ENCODE measurements at regions not wholly inside any gene's neighbourhood (a gene's known extent, or its start where the extent isn't known, plus 50 kb on each side); places are given as distances from the start of the nearest gene placed in this dataset.
"Not testable (repeated sequence)": the region's sequence is repeated elsewhere in the genome, so short reads cannot be mapped to it uniquely, and the experiment has no call there.

DNA sequence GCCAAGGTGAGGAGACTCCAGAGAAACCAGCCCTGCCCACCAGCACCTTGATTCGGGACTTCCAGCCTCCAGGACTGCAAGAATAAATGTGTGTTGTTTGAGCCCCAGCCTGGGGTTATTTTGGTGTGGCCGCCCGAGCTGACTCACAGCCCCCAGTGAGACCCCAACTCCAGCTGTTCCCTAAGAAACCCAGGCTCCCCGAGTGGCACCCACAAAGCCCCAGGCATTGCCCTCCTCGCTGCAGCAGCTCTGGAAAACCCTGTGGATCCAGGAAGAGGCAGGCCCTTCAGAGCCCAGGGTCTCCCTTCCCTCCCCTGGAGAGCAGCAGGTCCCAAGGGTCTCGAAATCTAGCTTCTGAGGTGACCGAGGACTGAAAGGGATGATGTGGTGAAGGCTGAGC, 69.2 kb upstream of the PPP1R26 start:
- peaks cover 7% of the 10 kb centered on the region for H3K9me3 ChIP-seq (ENCODE audit: control insufficient read depth, low read length)
- 72% methylated on average over 5 of the region's 7 CpGs for WGBS
- no peaks in the 10 kb centered on the region for H3K79me1 ChIP-seq (replicated peaks; ENCODE audit: low read length, poor library complexity, severe bottlenecking)
- no peak overlapping the region for H2AFZ ChIP-seq (ENCODE audit: low read depth, low read length)
- no peak overlapping the region for H4K8ac ChIP-seq (ENCODE audit: low read length)
- no peaks in the 10 kb centered on the region for H3K4me1 ChIP-seq (ENCODE audit: control insufficient read depth, insufficient read depth, low read depth, low read length)
- H3K14ac ChIP-seq (ENCODE audit: low read length in 2 of 2) = no peak overlapping the region
- no peak for DNase-seq
- no peak overlapping the region for H3K27ac ChIP-seq (ENCODE audit: low read length, poor library complexity, severe bottlenecking)
- no peak overlapping the region for H2BK5ac ChIP-seq (ENCODE audit: low read depth, low read length, poor library complexity, severe bottlenecking)
- peaks cover 0 to 41% of the 10 kb centered on the region in 2 experiments for H3K27me3 ChIP-seq (ENCODE audit: control insufficient read depth in 1 of 2, insufficient read depth in 1 of 2, low read length in 2 of 2)
- no peak overlapping the region for H4K91ac ChIP-seq (ENCODE audit: low read length)
- H3K36me3 ChIP-seq (ENCODE audit: control insufficient read depth in 1 of 2, insufficient read depth in 2 of 2, low read depth in 1 of 2, low read length in 2 of 2) = no peaks in the 10 kb centered on the region
- H3K4ac ChIP-seq (ENCODE audit: low read depth in 1 of 2, low read length in 2 of 2) = no peak overlapping the region
- H2AK5ac ChIP-seq (ENCODE audit: low read length, severe bottlenecking) = no peak overlapping the region
- H3K4me3 ChIP-seq (ENCODE audit: insufficient read depth in 1 of 2, low read depth in 1 of 2, low read length in 2 of 2) = no peak overlapping the region
- no peak overlapping the region for H3K23ac ChIP-seq (ENCODE audit: low read length in 2 of 2)
- no peak overlapping the region for H3K18ac ChIP-seq (ENCODE audit: low read depth in 1 of 2, low read length in 2 of 2)
- H2BK120ac ChIP-seq (ENCODE audit: low read depth, low read length) = no peak overlapping the region
- H2BK12ac ChIP-seq (ENCODE audit: low read length in 2 of 2) = no peak overlapping the region
- no peak overlapping the region for H3K4me2 ChIP-seq (ENCODE audit: low read length, poor library complexity, severe bottlenecking)
- no peak overlapping the region for H3K9ac ChIP-seq (ENCODE audit: low read length)
- no peak overlapping the region for H2BK15ac ChIP-seq (ENCODE audit: low read depth, poor library complexity, severe bottlenecking)

DNA sequence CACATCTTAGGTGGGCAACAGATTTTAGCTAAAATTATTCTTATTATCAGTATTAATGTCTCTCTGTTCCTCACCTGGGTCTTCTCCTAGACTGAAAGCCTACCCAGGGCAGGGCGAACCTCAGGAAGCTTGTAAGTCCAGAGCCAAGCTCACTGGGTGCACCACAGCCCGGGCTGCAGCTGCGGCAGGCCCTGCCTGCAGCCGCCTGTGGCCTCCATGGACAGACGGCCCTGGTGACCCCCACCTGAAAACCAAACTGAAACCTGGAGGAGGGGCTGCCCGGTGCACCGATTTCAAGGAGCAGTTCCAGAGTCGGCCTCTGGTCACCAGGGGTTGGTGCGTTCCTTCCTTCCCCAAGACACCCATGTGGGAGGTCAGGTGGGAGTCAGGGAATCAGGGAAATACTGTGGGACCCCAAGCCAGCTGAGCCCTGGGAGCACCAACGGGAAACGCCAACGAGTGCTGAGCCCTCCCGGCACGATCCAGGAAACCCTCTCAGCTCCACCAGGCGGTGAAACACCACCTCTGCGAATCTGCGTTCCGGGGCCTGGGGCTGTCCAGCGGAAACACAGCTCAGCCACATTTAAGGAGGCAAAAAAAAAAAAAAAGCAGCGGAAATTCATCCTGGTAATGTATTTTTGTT, 68.6 kb upstream of the PPP1R26 start:
- Histone ChIP-seq H2AK5ac (ENCODE audit: low read length, severe bottlenecking) (no peak overlapping the region), H3K14ac (ENCODE audit: low read length in 2 of 2) (no peak overlapping the region), H3K27ac (ENCODE audit: low read length, poor library complexity, severe bottlenecking) (no peak overlapping the region), H3K4me3 (ENCODE audit: insufficient read depth in 1 of 2, low read depth in 1 of 2, low read length in 2 of 2) (no peak overlapping the region), H3K36me3 (ENCODE audit: control insufficient read depth in 1 of 2, insufficient read depth in 2 of 2, low read depth in 1 of 2, low read length in 2 of 2) (no peaks in the 10 kb centered on the region), H3K79me1 (replicated peaks; ENCODE audit: low read length, poor library complexity, severe bottlenecking) (no peaks in the 10 kb centered on the region), H3K18ac (ENCODE audit: low read depth in 1 of 2, low read length in 2 of 2) (no peak overlapping the region), H3K9me3 (ENCODE audit: control insufficient read depth, low read length) (peaks cover 7% of the 10 kb centered on the region), H3K27me3 (ENCODE audit: control insufficient read depth in 1 of 2, insufficient read depth in 1 of 2, low read length in 2 of 2) (peaks cover 0 to 46% of the 10 kb centered on the region in 2 experiments), H2BK12ac (ENCODE audit: low read length in 2 of 2) (no peak overlapping the region), H3K23ac (ENCODE audit: low read length in 2 of 2) (no peak overlapping the region), H3K4me2 (ENCODE audit: low read length, poor library complexity, severe bottlenecking) (no peak overlapping the region), H3K4me1 (ENCODE audit: control insufficient read depth, insufficient read depth, low read depth, low read length) (no peaks in the 10 kb centered on the region), H3K9ac (ENCODE audit: low read length) (no peak overlapping the region), H2AFZ (ENCODE audit: low read depth, low read length) (no peak overlapping the region), H4K8ac (ENCODE audit: low read length) (no peak overlapping the region), H4K91ac (ENCODE audit: low read length) (no peak overlapping the region), H2BK15ac (ENCODE audit: low read depth, poor library complexity, severe bottlenecking) (no peak overlapping the region), H2BK120ac (ENCODE audit: low read depth, low read length) (no peak overlapping the region), H3K4ac (ENCODE audit: low read depth in 1 of 2, low read length in 2 of 2) (no peak overlapping the region), H2BK5ac (ENCODE audit: low read depth, low read length, poor library complexity, severe bottlenecking) (no peak overlapping the region)
- DNase-seq = no peak
- WGBS = 68% methylated on average over 18 of the region's 20 CpGs

DNA sequence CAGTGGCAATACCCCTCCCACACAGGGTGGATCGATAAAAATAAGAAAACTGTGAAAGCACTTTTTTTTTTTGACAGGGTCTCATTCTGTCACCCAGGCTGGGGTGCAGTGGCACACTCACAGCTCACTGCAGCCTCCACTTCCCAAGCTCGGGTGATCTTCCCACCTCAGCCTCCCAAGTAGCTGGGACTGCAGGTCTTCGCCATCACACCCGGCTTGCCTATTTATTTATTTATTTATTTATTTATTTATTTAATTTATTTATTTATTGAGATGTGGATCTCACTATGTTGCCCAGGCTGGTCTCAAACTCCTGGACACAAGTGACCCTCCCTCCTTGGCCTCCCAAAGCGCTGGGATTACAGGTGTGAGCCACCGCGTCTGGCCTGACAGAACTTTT, 68.0 kb upstream of the PPP1R26 start:
- peaks cover 0 to 53% of the 10 kb centered on the region in 2 experiments for H3K27me3 ChIP-seq (ENCODE audit: control insufficient read depth in 1 of 2, insufficient read depth in 1 of 2, low read length in 2 of 2)
- not testable (repeated sequence) for H3K79me1 ChIP-seq (replicated peaks; ENCODE audit: low read length, poor library complexity, severe bottlenecking); H4K8ac ChIP-seq (ENCODE audit: low read length); H2AFZ ChIP-seq (ENCODE audit: low read depth, low read length); H3K9ac ChIP-seq (ENCODE audit: low read length); H3K14ac ChIP-seq (ENCODE audit: low read length in 2 of 2); H3K23ac ChIP-seq (ENCODE audit: low read length in 2 of 2); H3K18ac ChIP-seq (ENCODE audit: low read depth in 1 of 2, low read length in 2 of 2); H3K4me1 ChIP-seq (ENCODE audit: control insufficient read depth, insufficient read depth, low read depth, low read length); H3K27ac ChIP-seq (ENCODE audit: low read length, poor library complexity, severe bottlenecking); H2BK120ac ChIP-seq (ENCODE audit: low read depth, low read length); H2AK5ac ChIP-seq (ENCODE audit: low read length, severe bottlenecking); H3K36me3 ChIP-seq (ENCODE audit: control insufficient read depth in 1 of 2, insufficient read depth in 2 of 2, low read depth in 1 of 2, low read length in 2 of 2); H2BK5ac ChIP-seq (ENCODE audit: low read depth, low read length, poor library complexity, severe bottlenecking); H3K4ac ChIP-seq (ENCODE audit: low read depth in 1 of 2, low read length in 2 of 2); H3K4me3 ChIP-seq (ENCODE audit: insufficient read depth in 1 of 2, low read depth in 1 of 2, low read length in 2 of 2); H3K4me2 ChIP-seq (ENCODE audit: low read length, poor library complexity, severe bottlenecking); H4K91ac ChIP-seq (ENCODE audit: low read length); H3K9me3 ChIP-seq (ENCODE audit: control insufficient read depth, low read length); H2BK15ac ChIP-seq (ENCODE audit: low read depth, poor library complexity, severe bottlenecking); DNase-seq; H2BK12ac ChIP-seq (ENCODE audit: low read length in 2 of 2)
- WGBS = 98% methylated on average over 4 of the region's 7 CpGs

DNA sequence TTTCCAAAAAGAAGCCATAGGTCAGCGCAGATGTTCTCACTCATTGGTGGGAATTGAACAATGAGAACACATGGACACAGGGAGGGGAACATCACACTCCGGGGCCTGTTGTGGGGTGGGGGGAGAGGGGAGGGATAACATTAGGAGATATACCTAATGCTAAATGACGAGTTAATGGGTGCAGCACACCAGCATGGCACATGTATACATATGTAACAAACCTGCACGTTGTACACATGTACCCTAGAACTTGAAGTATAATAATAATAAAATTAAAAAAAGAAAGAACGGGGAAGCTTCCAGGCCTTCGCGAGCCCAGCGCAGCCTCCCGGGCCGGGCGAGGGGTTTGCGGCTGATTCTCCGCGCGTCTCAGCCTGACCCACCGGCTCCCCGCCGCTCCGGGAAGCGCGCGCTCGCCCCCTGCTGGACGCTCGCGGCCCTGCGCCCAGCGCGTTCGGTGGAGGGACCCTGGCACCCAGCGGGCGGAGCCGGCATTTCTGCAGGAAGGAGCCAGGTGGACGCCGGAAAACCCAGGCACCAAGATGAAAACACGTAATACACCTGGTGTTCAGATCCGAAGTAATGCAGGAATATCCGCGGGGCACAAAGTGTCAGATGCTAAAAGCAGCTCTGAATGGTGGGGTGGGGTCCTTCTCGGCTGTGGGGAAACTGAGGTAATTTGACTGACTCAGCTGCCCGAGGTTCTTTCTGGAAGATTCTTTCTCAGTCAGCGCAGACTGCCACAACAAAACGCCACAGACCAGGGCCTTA, 67.1 kb upstream of the PPP1R26 start:
- H3K36me3 ChIP-seq (ENCODE audit: control insufficient read depth in 1 of 2, insufficient read depth in 2 of 2, low read depth in 1 of 2, low read length in 2 of 2); H2BK120ac ChIP-seq (ENCODE audit: low read depth, low read length); H3K79me1 ChIP-seq (replicated peaks; ENCODE audit: low read length, poor library complexity, severe bottlenecking); H2BK5ac ChIP-seq (ENCODE audit: low read depth, low read length, poor library complexity, severe bottlenecking); H3K23ac ChIP-seq (ENCODE audit: low read length in 2 of 2); H2AFZ ChIP-seq (ENCODE audit: low read depth, low read length); H3K4me3 ChIP-seq (ENCODE audit: insufficient read depth in 1 of 2, low read depth in 1 of 2, low read length in 2 of 2); H2BK12ac ChIP-seq (ENCODE audit: low read length in 2 of 2); H3K18ac ChIP-seq (ENCODE audit: low read depth in 1 of 2, low read length in 2 of 2); H3K4me2 ChIP-seq (ENCODE audit: low read length, poor library complexity, severe bottlenecking); H3K14ac ChIP-seq (ENCODE audit: low read length in 2 of 2); H2BK15ac ChIP-seq (ENCODE audit: low read depth, poor library complexity, severe bottlenecking); H4K91ac ChIP-seq (ENCODE audit: low read length); H3K4ac ChIP-seq (ENCODE audit: low read depth in 1 of 2, low read length in 2 of 2); H3K4me1 ChIP-seq (ENCODE audit: control insufficient read depth, insufficient read depth, low read depth, low read length); H3K9me3 ChIP-seq (ENCODE audit: control insufficient read depth, low read length); H3K9ac ChIP-seq (ENCODE audit: low read length); H4K8ac ChIP-seq (ENCODE audit: low read length); H2AK5ac ChIP-seq (ENCODE audit: low read length, severe bottlenecking); H3K27ac ChIP-seq (ENCODE audit: low read length, poor library complexity, severe bottlenecking): not testable (repeated sequence)
- peak; percentile 44 for DNase-seq
- peaks cover 0 to 60% of the 10 kb centered on the region in 2 experiments for H3K27me3 ChIP-seq (ENCODE audit: control insufficient read depth in 1 of 2, insufficient read depth in 1 of 2, low read length in 2 of 2)
- 10% methylated on average over 41 of the region's 43 CpGs for WGBS

Data from mesenchymal stem cell (in vitro differentiated cells and primary cell).